ENCODE measurements at regions not wholly inside any gene's neighbourhood (a gene's known extent, or its start where the extent isn't known, plus 50 kb on each side); places are given as distances from the start of the nearest gene placed in this dataset.

GRCh38 chr5:108641596-108641995 lies 106.1 kb upstream of the FER start:
- intact Hi-C loops (cut with micrococcal nuclease) = loop anchor here (5.0 kb wide), 1 partner anchor 1986 kb away; no protein-coding TSS in a partner anchor
- Mint-ChIP-seq H3K4me1 (ENCODE audit: low read depth) (peaks cover 2% of the 10 kb centered on the region), H3K4me3 (no peak overlapping the region), H3K9me3 (no peaks in the 10 kb centered on the region), H3K36me3 (ENCODE audit: low read depth) (no peaks in the 10 kb centered on the region), H3K27ac (no peak overlapping the region), H3K27me3 (ENCODE audit: low read depth) (peaks cover 14% of the 10 kb centered on the region)
- DNase-seq = no peak
- CTCF ChIA-PET = interaction anchor here (0.6 to 2.1 kb wide), 12 partner anchors 8 to 1047 kb away, joined by 3 to 8 read pairs (median 3); no protein-coding TSS in a partner anchor

DNA sequence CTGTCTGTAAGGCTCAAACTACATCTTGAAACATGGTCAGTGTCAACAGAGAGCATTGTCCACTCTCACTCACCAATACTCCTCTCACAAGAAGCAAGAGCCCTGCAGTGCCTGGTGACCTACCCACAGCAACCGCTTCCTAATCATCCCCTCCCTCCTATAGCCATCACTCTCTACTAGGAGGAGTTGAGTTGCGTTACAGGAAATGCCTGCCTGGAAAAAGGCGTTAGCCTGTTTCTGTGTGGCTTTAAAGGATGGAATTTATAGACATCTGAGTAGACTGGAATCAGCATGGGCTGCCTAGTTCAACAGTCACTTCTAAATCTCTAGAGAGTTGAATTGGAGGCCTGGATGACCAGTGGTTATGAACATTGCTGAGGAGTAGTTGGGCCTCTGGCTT lies 108.3 kb upstream of the FER start:
- Mint-ChIP-seq H3K9me3 (no peaks in the 10 kb centered on the region), H3K27ac (no peak overlapping the region), H3K4me3 (no peak overlapping the region), H3K36me3 (ENCODE audit: low read depth) (no peaks in the 10 kb centered on the region), H3K27me3 (ENCODE audit: low read depth) (peaks cover 14% of the 10 kb centered on the region), H3K4me1 (ENCODE audit: low read depth) (peaks cover 9% of the 10 kb centered on the region)
- DNase-seq = no peak
- CTCF ChIA-PET = interaction anchor here (0.7 kb wide), 1 partner anchor 54 kb away, joined by 3 read pairs; no protein-coding TSS in a partner anchor
- intact Hi-C loops (cut with micrococcal nuclease) = loop anchor here (5.0 kb wide), 1 partner anchor 88 kb away; no protein-coding TSS in a partner anchor

DNA sequence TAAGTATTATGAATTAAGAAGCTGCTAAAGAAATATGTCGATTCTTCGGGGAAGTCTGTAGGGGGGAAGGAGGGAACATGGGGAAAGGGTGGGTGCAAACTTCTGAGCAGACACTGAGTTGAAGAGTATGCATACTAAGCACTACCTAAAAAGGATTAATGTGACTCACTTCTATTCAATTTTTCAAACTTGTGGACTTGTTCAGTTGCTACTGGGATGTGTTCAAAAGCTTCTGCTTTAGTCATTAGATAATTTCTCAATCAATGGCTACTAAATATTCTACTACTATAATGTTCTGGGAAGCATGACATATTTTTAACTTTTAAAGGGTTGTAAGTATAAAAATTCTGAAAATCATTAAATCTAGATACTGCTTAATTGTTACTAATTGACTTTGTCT lies 109.7 kb upstream of the FER start:
- no peak for DNase-seq
- no peaks in the 10 kb centered on the region for H3K9me3 Mint-ChIP-seq
- CTCF ChIA-PET = interaction anchor here (1.1 kb wide), 1 partner anchor 12 kb away, joined by 4 read pairs; no protein-coding TSS in a partner anchor
- H3K4me3 Mint-ChIP-seq = no peak overlapping the region
- H3K27me3 Mint-ChIP-seq (ENCODE audit: low read depth) = peaks cover 16% of the 10 kb centered on the region
- H3K27ac Mint-ChIP-seq = no peak overlapping the region
- no peaks in the 10 kb centered on the region for H3K36me3 Mint-ChIP-seq (ENCODE audit: low read depth)
- intact Hi-C loops (cut with micrococcal nuclease) = loop anchor here (5.0 kb wide), 1 partner anchor 89 kb away; no protein-coding TSS in a partner anchor
- peaks cover 9% of the 10 kb centered on the region for H3K4me1 Mint-ChIP-seq (ENCODE audit: low read depth)

DNA sequence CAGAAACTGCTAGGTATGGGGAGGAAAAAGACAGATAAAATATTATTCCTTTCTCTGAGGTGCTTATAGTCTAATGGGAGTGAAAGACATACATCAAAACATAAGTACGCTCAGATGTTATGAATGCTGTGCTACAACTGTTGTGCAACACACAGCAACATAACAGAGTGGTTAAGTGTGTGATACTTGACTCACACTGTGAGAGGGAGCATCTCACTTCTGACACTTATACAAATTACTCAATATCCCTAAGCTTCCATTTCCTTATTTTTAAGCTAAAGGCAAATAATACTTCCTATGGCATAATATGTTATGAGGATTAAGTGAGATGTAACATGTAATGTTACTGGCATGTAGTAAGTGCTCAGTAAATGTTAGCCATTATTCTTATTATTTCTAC lies 110.6 kb upstream of the FER start:
- intact Hi-C loops (cut with micrococcal nuclease) = loop anchor here (5.0 kb wide), 1 partner anchor 90 kb away; no protein-coding TSS in a partner anchor
- Mint-ChIP-seq H3K36me3 (ENCODE audit: low read depth) (no peaks in the 10 kb centered on the region), H3K4me1 (ENCODE audit: low read depth) (peaks cover 7% of the 10 kb centered on the region), H3K9me3 (no peaks in the 10 kb centered on the region), H3K27ac (no peak overlapping the region), H3K4me3 (no peak overlapping the region), H3K27me3 (ENCODE audit: low read depth) (peaks cover 14% of the 10 kb centered on the region)
- CTCF ChIA-PET = interaction anchor here (1.1 kb wide), 1 partner anchor 13 kb away, joined by 4 read pairs; no protein-coding TSS in a partner anchor
- DNase-seq = no peak

GRCh38 chr5:108636135-108636853 lies 111.4 kb upstream of the FER start:
- H3K36me3 Mint-ChIP-seq (ENCODE audit: low read depth) = no peaks in the 10 kb centered on the region
- no peak overlapping the region for H3K4me3 Mint-ChIP-seq
- CTCF ChIA-PET = no interaction called here
- H3K9me3 Mint-ChIP-seq = no peaks in the 10 kb centered on the region
- H3K4me1 Mint-ChIP-seq (ENCODE audit: low read depth) = peaks cover 7% of the 10 kb centered on the region
- H3K27ac Mint-ChIP-seq = no peak overlapping the region
- no peak for DNase-seq
- intact Hi-C loops (cut with micrococcal nuclease) = loop anchor here (5.0 kb wide), 1 partner anchor 91 kb away; no protein-coding TSS in a partner anchor
- peaks cover 7% of the 10 kb centered on the region for H3K27me3 Mint-ChIP-seq (ENCODE audit: low read depth)

GRCh38 chr5:108634617-108635288 lies 112.9 kb upstream of the FER start:
- no peak for DNase-seq
- Mint-ChIP-seq H3K9me3 (no peaks in the 10 kb centered on the region), H3K4me3 (no peak overlapping the region), H3K27me3 (ENCODE audit: low read depth) (peaks cover 7% of the 10 kb centered on the region), H3K27ac (no peak overlapping the region), H3K36me3 (ENCODE audit: low read depth) (no peaks in the 10 kb centered on the region), H3K4me1 (ENCODE audit: low read depth) (peaks cover 7% of the 10 kb centered on the region)
- intact Hi-C loops (cut with micrococcal nuclease) = loop anchor here (5.0 kb wide), 1 partner anchor 93 kb away; no protein-coding TSS in a partner anchor
- CTCF ChIA-PET = interaction anchor here (2.0 kb wide), 1 partner anchor 8 kb away, joined by 8 read pairs; no protein-coding TSS in a partner anchor

- intact Hi-C loops (cut with micrococcal nuclease) = no loop called here
- peaks cover 7% of the 10 kb centered on the region for H3K27me3 Mint-ChIP-seq (ENCODE audit: low read depth)
- H3K4me1 Mint-ChIP-seq (ENCODE audit: low read depth) = peaks cover 7% of the 10 kb centered on the region
- DNase-seq = no peak
- no peaks in the 10 kb centered on the region for H3K9me3 Mint-ChIP-seq
- H3K4me3 Mint-ChIP-seq = no peak overlapping the region
- H3K27ac Mint-ChIP-seq = no peak overlapping the region
- CTCF ChIA-PET = interaction anchor here (2.0 kb wide), 1 partner anchor 9 kb away, joined by 8 read pairs; no protein-coding TSS in a partner anchor
- H3K36me3 Mint-ChIP-seq (ENCODE audit: low read depth) = no peaks in the 10 kb centered on the region
Measured at GRCh38 chr5:108634010-108634616, 113.6 kb upstream of the FER start.

- DNase-seq = no peak
- intact Hi-C loops (cut with micrococcal nuclease) = no loop called here
- Mint-ChIP-seq H3K27ac (no peak overlapping the region), H3K4me1 (ENCODE audit: low read depth) (peaks cover 4% of the 10 kb centered on the region), H3K27me3 (ENCODE audit: low read depth) (peaks cover 6% of the 10 kb centered on the region), H3K36me3 (ENCODE audit: low read depth) (no peaks in the 10 kb centered on the region), H3K4me3 (no peak overlapping the region), H3K9me3 (no peaks in the 10 kb centered on the region)
- CTCF ChIA-PET = no interaction called here
Measured at GRCh38 chr5:108629779-108630528, 117.7 kb upstream of the FER start.

GRCh38 chr5:108625654-108626053 lies 122.0 kb upstream of the FER start:
- no peak overlapping the region for H3K4me3 Mint-ChIP-seq
- H3K36me3 Mint-ChIP-seq (ENCODE audit: low read depth) = no peaks in the 10 kb centered on the region
- H3K4me1 Mint-ChIP-seq (ENCODE audit: low read depth) = no peaks in the 10 kb centered on the region
- H3K27me3 Mint-ChIP-seq (ENCODE audit: low read depth) = peaks cover 6% of the 10 kb centered on the region
- no peak overlapping the region for H3K27ac Mint-ChIP-seq
- intact Hi-C loops (cut with micrococcal nuclease) = no loop called here
- CTCF ChIA-PET = no interaction called here
- no peaks in the 10 kb centered on the region for H3K9me3 Mint-ChIP-seq
- no peak for DNase-seq

- H3K4me1 Mint-ChIP-seq (ENCODE audit: low read depth) = no peaks in the 10 kb centered on the region
Measured at GRCh38 chr5:108623826-108624225, 123.9 kb upstream of the FER start.

GRCh38 chr5:108620516-108620915 lies 127.2 kb upstream of the FER start:
- intact Hi-C loops (cut with micrococcal nuclease) = no loop called here
- CTCF ChIA-PET = no interaction called here
- H3K27ac Mint-ChIP-seq = no peak overlapping the region

More at GRCh38 chr5:108623826-108624225, 123.9 kb upstream of the FER start:
- CTCF ChIA-PET = no interaction called here
- Mint-ChIP-seq H3K36me3 (ENCODE audit: low read depth) (no peaks in the 10 kb centered on the region), H3K4me3 (no peak overlapping the region), H3K27ac (no peak overlapping the region), H3K27me3 (ENCODE audit: low read depth) (peaks cover 6% of the 10 kb centered on the region), H3K9me3 (no peaks in the 10 kb centered on the region)
- no peak for DNase-seq
- intact Hi-C loops (cut with micrococcal nuclease) = no loop called here

DNA sequence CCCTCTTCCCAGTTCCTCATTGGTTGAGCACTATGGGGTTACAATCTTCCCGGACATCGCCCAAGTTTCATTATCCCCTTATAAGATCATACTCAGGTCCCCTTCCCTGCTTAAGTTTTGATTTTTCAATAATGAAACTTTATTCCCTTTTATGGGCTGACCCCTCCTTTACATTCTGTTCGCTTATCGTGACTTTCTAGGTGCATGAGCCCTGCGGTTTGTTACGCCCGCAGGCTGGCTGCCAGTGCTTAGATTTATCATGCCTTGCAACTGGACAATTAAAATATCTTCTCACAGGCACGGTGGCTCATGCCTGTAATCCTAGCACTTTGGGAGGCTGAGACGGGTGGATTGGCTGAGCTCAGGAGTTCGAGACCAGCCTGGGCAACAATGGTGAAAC lies 127.9 kb upstream of the FER start:
- CTCF ChIA-PET = no interaction called here
- intact Hi-C loops (cut with micrococcal nuclease) = no loop called here
- Mint-ChIP-seq H3K4me3 (no peak overlapping the region), H3K4me1 (ENCODE audit: low read depth) (no peaks in the 10 kb centered on the region), H3K9me3 (no peaks in the 10 kb centered on the region), H3K27me3 (ENCODE audit: low read depth) (peaks cover 6% of the 10 kb centered on the region), H3K27ac (no peak overlapping the region), H3K36me3 (ENCODE audit: low read depth) (no peaks in the 10 kb centered on the region)
- DNase-seq = no peak

More at GRCh38 chr5:108620516-108620915, 127.2 kb upstream of the FER start:
- Mint-ChIP-seq H3K4me3 (no peak overlapping the region), H3K36me3 (ENCODE audit: low read depth) (no peaks in the 10 kb centered on the region), H3K9me3 (no peaks in the 10 kb centered on the region), H3K4me1 (ENCODE audit: low read depth) (no peaks in the 10 kb centered on the region), H3K27me3 (ENCODE audit: low read depth) (peaks cover 6% of the 10 kb centered on the region)
- no peak for DNase-seq

Measured in activated naive CD4-positive, alpha-beta T cell treated with anti-CD3 and anti-CD28 coated beads for 36 hours (primary cell).